PC-9 (cell line): ENCODE measurements at regions not wholly inside any gene's neighbourhood (a gene's known extent, or its start where the extent isn't known, plus 50 kb on each side); places are given as distances from the start of the nearest gene placed in this dataset.

Experiments used
- BruUV-seq: library from RNA; stranded (reverse); fragments of 400-500 nt; replicated peaks from 2 replicates; lab custom pipeline; 2021; lab: Mats Ljungman, UMichigan
- CTCF ChIA-PET: fragments of 300-600 bp; sonication (Branson Sonifier 250); formaldehyde crosslinking; loops from one replicate; lab custom pipeline; 2022; ENCODE audit warnings: antibody characterized with exemption; lab: Charles Lee
- POLR2A ChIA-PET: fragments of 300-600 bp; sonication (Branson Sonifier 250); formaldehyde crosslinking; loops from one replicate; lab custom pipeline; 2022; ENCODE audit warnings: antibody characterized with exemption; ENCODE audit not compliant: unreplicated experiment; lab: Charles Lee
- DNase-seq, 2 experiments: peaks; one replicate each; pipeline versions ENCODE4 v3.0.0 to v3.0.0-alpha.2; 2015 to 2022; ENCODE audit warnings: mixed read lengths in 1 of 2
- H2AFZ ChIP-seq: fragments of 200-600 bp; sonication (generic); 2 replicates; pipeline ENCODE4 v1.8.1; 2017; ENCODE audit warnings: antibody characterized with exemption
- H3F3A ChIP-seq: fragments of 200-600 bp; sonication (generic); 2 replicates; pipeline ENCODE4 v1.8.1; 2017; ENCODE audit warnings: antibody characterized with exemption, mild to moderate bottlenecking, low read depth; ENCODE audit not compliant: insufficient read depth
- H3K27ac ChIP-seq: fragments of 200-600 bp; sonication (generic); 2 replicates; pipeline ENCODE4 v1.6.1; 2016; ENCODE audit warnings: mixed run types
- H3K27me3 ChIP-seq: fragments of 200-600 bp; sonication (generic); 2 replicates; pipeline ENCODE4 v1.6.1; 2016; ENCODE audit warnings: low read depth, mixed run types; ENCODE audit not compliant: insufficient read depth
- H3K36me3 ChIP-seq: fragments of 200-600 bp; sonication (generic); 2 replicates; pipeline ENCODE4 v1.6.1; 2016; ENCODE audit warnings: low read depth, mixed run types
- H3K4me1 ChIP-seq: fragments of 200-600 bp; sonication (generic); replicated peaks from 2 replicates; pipeline ENCODE4 v1.6.1; 2016; ENCODE audit warnings: mixed run types; ENCODE audit not compliant: insufficient read depth
- H3K4me2 ChIP-seq: fragments of 200-600 bp; sonication (generic); 2 replicates; pipeline ENCODE4 v1.6.1; 2017; ENCODE audit warnings: mixed run types
- H3K4me3 ChIP-seq: fragments of 200-600 bp; sonication (generic); 2 replicates; pipeline ENCODE4 v1.6.1; 2016; ENCODE audit warnings: mixed run types
- H3K79me2 ChIP-seq: fragments of 200-600 bp; sonication (generic); 2 replicates; pipeline ENCODE4 v1.6.1; 2017; ENCODE audit warnings: low read depth, mixed run types
- H3K9me2 ChIP-seq: fragments of 200-600 bp; sonication (generic); 2 replicates; pipeline ENCODE4 v1.8.1; 2017; ENCODE audit warnings: mild to moderate bottlenecking; ENCODE audit not compliant: insufficient read depth
- H3K9me3 ChIP-seq: fragments of 200-600 bp; sonication (generic); 2 replicates; pipeline ENCODE4 v1.8.1; 2016; ENCODE audit warnings: low read depth; ENCODE audit not compliant: insufficient read depth
- H4K20me1 ChIP-seq: fragments of 200-600 bp; sonication (generic); 2 replicates; pipeline ENCODE4 v1.8.1; 2017; ENCODE audit not compliant: insufficient read depth
- EZH2 ChIP-seq: fragments of 200-600 bp; sonication (generic); IDR thresholded peaks from 2 replicates; pipeline ENCODE4 v1.8.0; 2017; ENCODE audit warnings: antibody characterized with exemption, low read depth
- intact Hi-C: fragments of 100-400 bp; cut with micrococcal nuclease; formaldehyde crosslinking; loops from one replicate; pipeline ENCODE4 v1.10.0; 2022; ENCODE audit not compliant: unreplicated experiment
- TF ChIP-seq, protein P1 (sequence below): fragments of 200-600 bp; sonication (generic); conservative IDR thresholded peaks from 2 replicates; pipeline ENCODE4 v1.6.1; 2017; ENCODE audit warnings: mixed run types, antibody characterized with exemption, mild to moderate bottlenecking, moderate library complexity

- TF ChIP-seq, protein P1, sequence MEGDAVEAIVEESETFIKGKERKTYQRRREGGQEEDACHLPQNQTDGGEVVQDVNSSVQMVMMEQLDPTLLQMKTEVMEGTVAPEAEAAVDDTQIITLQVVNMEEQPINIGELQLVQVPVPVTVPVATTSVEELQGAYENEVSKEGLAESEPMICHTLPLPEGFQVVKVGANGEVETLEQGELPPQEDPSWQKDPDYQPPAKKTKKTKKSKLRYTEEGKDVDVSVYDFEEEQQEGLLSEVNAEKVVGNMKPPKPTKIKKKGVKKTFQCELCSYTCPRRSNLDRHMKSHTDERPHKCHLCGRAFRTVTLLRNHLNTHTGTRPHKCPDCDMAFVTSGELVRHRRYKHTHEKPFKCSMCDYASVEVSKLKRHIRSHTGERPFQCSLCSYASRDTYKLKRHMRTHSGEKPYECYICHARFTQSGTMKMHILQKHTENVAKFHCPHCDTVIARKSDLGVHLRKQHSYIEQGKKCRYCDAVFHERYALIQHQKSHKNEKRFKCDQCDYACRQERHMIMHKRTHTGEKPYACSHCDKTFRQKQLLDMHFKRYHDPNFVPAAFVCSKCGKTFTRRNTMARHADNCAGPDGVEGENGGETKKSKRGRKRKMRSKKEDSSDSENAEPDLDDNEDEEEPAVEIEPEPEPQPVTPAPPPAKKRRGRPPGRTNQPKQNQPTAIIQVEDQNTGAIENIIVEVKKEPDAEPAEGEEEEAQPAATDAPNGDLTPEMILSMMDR: no peak
- no peak for TF ChIP-seq EZH2
- no peaks in the 10 kb centered on the region for H4K20me1 ChIP-seq
- no peak overlapping the region for H3K4me2 ChIP-seq
- POLR2A ChIA-PET: no interaction called here
- no peaks in the 10 kb centered on the region for H3K27me3 ChIP-seq
- no TSS peak for BruUV-seq
- H3K9me2 ChIP-seq: no peaks in the 10 kb centered on the region
- H3K4me3 ChIP-seq: no peak overlapping the region
- no peak overlapping the region for H3K27ac ChIP-seq
- H3K9me3 ChIP-seq: no peaks in the 10 kb centered on the region
- H3K36me3 ChIP-seq: no peaks in the 10 kb centered on the region
- CTCF ChIA-PET: no interaction called here
- no peak overlapping the region for H2AFZ ChIP-seq
- no peaks in the 10 kb centered on the region for H3K79me2 ChIP-seq
- H3F3A ChIP-seq: no peaks in the 10 kb centered on the region
- H3K4me1 ChIP-seq: no peaks in the 10 kb centered on the region
- DNase-seq: no peak
- intact Hi-C loops: no loop called here
These were observed 181.4 kb downstream of the DKK2 start for GRCh38 chr4:106854569-106855351.

DNA sequence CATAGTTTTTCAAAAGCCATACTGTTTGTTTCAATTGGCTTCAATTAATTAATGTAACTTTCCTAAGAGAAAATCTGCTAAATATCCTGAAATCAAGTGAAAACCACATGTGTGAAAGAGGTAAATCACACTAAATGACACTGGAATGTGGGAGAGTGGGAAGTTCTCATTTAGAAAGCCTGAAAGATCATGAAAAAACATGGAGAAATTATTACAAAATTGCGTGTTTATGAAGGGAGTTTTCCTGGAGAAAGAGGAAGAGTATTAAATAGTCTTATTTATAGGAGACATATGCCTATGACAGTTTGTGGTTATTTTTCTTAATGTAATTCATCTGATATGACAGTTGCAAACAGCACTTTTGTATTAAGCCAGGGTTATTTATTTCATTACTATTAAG is 183.7 kb downstream of the DKK2 start:
- intact Hi-C loops: no loop called here
- H3K36me3 ChIP-seq: no peaks in the 10 kb centered on the region
- no TSS peak for BruUV-seq

GRCh38 chr4:106851726-106852125 is 184.4 kb downstream of the DKK2 start:
- H2AFZ ChIP-seq: no peak overlapping the region
- no peaks in the 10 kb centered on the region for H3K9me2 ChIP-seq
- ChIA-PET CTCF (no interaction called here), POLR2A (no interaction called here)
- no peaks in the 10 kb centered on the region for H4K20me1 ChIP-seq
- no peaks in the 10 kb centered on the region for H3F3A ChIP-seq
- H3K27me3 ChIP-seq: no peaks in the 10 kb centered on the region
- no peaks in the 10 kb centered on the region for H3K4me1 ChIP-seq
- DNase-seq: no peak
- H3K36me3 ChIP-seq: no peaks in the 10 kb centered on the region
- H3K4me3 ChIP-seq: no peak overlapping the region
- no peaks in the 10 kb centered on the region for H3K9me3 ChIP-seq
- BruUV-seq: no TSS peak
- no peaks in the 10 kb centered on the region for H3K79me2 ChIP-seq
- intact Hi-C loops: no loop called here
- H3K4me2 ChIP-seq: no peak overlapping the region
- TF ChIP-seq, protein P1: no peak
- no peak for TF ChIP-seq EZH2
- H3K27ac ChIP-seq: no peak overlapping the region

More for the DNA sequence above, 183.7 kb downstream of the DKK2 start:
- H3K4me2 ChIP-seq: no peak overlapping the region
- H3K4me1 ChIP-seq: no peaks in the 10 kb centered on the region
- ChIA-PET POLR2A (no interaction called here), CTCF (no interaction called here)
- no peak overlapping the region for H3K27ac ChIP-seq
- no peak overlapping the region for H3K4me3 ChIP-seq
- no peak for TF ChIP-seq EZH2
- TF ChIP-seq, protein P1: no peak
- H2AFZ ChIP-seq: no peak overlapping the region
- DNase-seq: no peak
- H3K9me3 ChIP-seq: no peaks in the 10 kb centered on the region
- no peaks in the 10 kb centered on the region for H3K27me3 ChIP-seq
- no peaks in the 10 kb centered on the region for H3F3A ChIP-seq
- H3K79me2 ChIP-seq: no peaks in the 10 kb centered on the region
- H3K9me2 ChIP-seq: no peaks in the 10 kb centered on the region
- H4K20me1 ChIP-seq: no peaks in the 10 kb centered on the region
